Kidney (tissue), 13 donors: ENCODE measurements at regions not wholly inside any gene's neighbourhood (a gene's known extent, or its start where the extent isn't known, plus 50 kb on each side); places are given as distances from the start of the nearest gene placed in this dataset.

Source experiments
- DNase-seq, 5 donors: peaks; one replicate each; pipeline ENCODE4 v3.0.0-alpha.2; 2013 to 2020
- FAIRE-seq: peaks from 2 replicates; lab custom pipeline; 2012; peaks lifted over from hg19 to GRCh38; lab: Jason Lieb, UNC
- H3K27ac ChIP-seq, 2 donors: one replicate each; pipeline ENCODE4 v1.7.0; 2013; ENCODE audit warnings: low read depth in 2 of 2, low read length in 2 of 2, inconsistent platforms in 1 of 2
- H3K27me3 ChIP-seq: one replicate; pipeline ENCODE4 v1.7.1; 2013; ENCODE audit warnings: low read length, inconsistent platforms; ENCODE audit not compliant: control insufficient read depth, insufficient read depth
- H3K36me3 ChIP-seq, 3 donors: one replicate each; pipeline versions ENCODE4 v1.7.0 to v1.7.1; 2013; ENCODE audit warnings: low read length in 3 of 3, control low read depth in 1 of 3, inconsistent platforms in 1 of 3; ENCODE audit not compliant: insufficient read depth in 3 of 3, control insufficient read depth in 2 of 3
- H3K4me1 ChIP-seq, 3 donors: one replicate each; pipeline versions ENCODE4 v1.7.0 to v1.7.1; 2013; ENCODE audit warnings: low read length in 3 of 3, inconsistent platforms in 1 of 3, low read depth in 1 of 3; ENCODE audit not compliant: control insufficient read depth in 2 of 3, insufficient read depth in 2 of 3
- H3K4me3 ChIP-seq, 3 donors: one replicate each; pipeline versions ENCODE4 v1.7.0 to v1.8.1; 2013; ENCODE audit warnings: low read length in 3 of 3, control low read depth in 1 of 3, inconsistent platforms in 1 of 3
- H3K9ac ChIP-seq, 3 donors: one replicate each; pipeline versions ENCODE4 v1.7.0 to v1.7.1; 2013; ENCODE audit warnings: low read length in 3 of 3, control low read depth in 1 of 3, inconsistent platforms in 1 of 3
- H3K9me3 ChIP-seq, 3 donors: one replicate each; pipeline versions ENCODE4 v1.7.0 to v1.7.1; 2013; ENCODE audit warnings: low read length in 3 of 3, control low read depth in 1 of 3, inconsistent platforms in 1 of 3; ENCODE audit not compliant: control insufficient read depth in 2 of 3, insufficient read depth in 1 of 3
- CTCF ChIP-seq: IDR thresholded peaks from 3 replicates; pipeline ENCODE4 v1.5.1; 2012; ENCODE audit warnings: mild to moderate bottlenecking, moderate library complexity, borderline replicate concordance; ENCODE audit not compliant: insufficient read depth; ENCODE audit errors: extremely low read depth
- intact Hi-C: fragments of 100-400 bp; cut with DNase I; formaldehyde crosslinking; loops from one replicate; pipeline ENCODE4 v1.11.1; 2022
- donor health status: control.
- donor health status: control.
- donor health status: control.
- donor health status: control.
- donor health status: control.
- donor health status: DM: yes; HTN: yes; CAD: no.
- donor health status: Normal renal cell carcinoma (clear cell type).

DNA sequence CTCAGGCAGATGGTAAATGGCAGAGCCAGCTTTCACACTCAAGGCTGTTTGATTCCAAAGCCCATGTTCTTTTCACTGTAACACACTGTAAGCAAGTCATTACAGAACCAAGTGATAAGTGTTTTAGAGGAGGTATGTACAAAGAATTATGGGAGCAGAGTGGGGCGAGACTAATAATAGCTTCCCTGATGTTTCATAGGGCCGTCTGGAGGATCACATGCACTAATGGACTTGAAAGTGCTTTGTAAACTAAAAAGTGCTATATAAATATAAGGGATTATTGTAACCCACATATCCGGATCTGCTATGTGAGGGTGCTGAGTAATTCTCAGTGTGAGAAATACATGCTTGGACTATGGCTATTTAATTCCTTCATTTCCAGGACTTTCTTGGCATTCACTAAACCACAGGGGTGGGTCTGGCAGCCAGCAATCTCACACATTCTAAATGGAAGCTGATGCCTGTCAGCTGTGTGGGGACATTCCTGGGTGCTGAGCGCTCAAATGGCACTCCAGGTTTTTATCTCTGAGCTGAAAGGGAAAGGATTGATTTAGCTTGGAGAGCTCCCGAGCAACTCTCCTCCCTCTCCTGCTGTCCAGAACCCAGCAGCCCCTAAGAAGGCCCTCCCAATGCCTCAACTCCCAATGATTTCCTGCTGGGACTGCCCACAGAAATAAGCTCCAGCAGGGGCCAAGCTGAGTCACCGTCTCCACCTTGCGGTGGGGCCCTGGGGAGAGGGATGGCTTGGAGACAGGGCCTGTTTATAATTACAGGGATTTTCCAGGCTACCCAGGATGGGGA lies 222.8 kb downstream of the SOX11 start:
- no peaks in the 10 kb centered on the region for H3K4me1 ChIP-seq
- H3K4me3 ChIP-seq: no peak overlapping the region
- H3K27ac ChIP-seq: no peak overlapping the region
- intact Hi-C loops: no loop called here
- H3K9ac ChIP-seq: no peak overlapping the region
- H3K27me3 ChIP-seq: no peaks in the 10 kb centered on the region
- no peak for FAIRE-seq
- peaks cover 0 to 3% (median 0%) of the 10 kb centered on the region in 3 donors for H3K9me3 ChIP-seq
- H3K36me3 ChIP-seq: no peaks in the 10 kb centered on the region
- TF ChIP-seq CTCF: no peak
- peak; percentile 29 to 58 (median 36) for DNase-seq

- H3K27me3 ChIP-seq: no peaks in the 10 kb centered on the region
- no peak for TF ChIP-seq CTCF
- no peak overlapping the region for H3K4me3 ChIP-seq
- intact Hi-C loops: no loop called here
- H3K9me3 ChIP-seq: peaks cover 0 to 3% (median 0%) of the 10 kb centered on the region in 3 donors
- no peak overlapping the region for H3K27ac ChIP-seq
- H3K9ac ChIP-seq: no peak overlapping the region
- FAIRE-seq (no peak), DNase-seq (peak in 2 of 5 donors; percentile 18 to 34)
- H3K4me1 ChIP-seq: no peaks in the 10 kb centered on the region
- H3K36me3 ChIP-seq: no peaks in the 10 kb centered on the region
Measured at GRCh38 chr2:5915881-5916310, 223.7 kb downstream of the SOX11 start.

DNA sequence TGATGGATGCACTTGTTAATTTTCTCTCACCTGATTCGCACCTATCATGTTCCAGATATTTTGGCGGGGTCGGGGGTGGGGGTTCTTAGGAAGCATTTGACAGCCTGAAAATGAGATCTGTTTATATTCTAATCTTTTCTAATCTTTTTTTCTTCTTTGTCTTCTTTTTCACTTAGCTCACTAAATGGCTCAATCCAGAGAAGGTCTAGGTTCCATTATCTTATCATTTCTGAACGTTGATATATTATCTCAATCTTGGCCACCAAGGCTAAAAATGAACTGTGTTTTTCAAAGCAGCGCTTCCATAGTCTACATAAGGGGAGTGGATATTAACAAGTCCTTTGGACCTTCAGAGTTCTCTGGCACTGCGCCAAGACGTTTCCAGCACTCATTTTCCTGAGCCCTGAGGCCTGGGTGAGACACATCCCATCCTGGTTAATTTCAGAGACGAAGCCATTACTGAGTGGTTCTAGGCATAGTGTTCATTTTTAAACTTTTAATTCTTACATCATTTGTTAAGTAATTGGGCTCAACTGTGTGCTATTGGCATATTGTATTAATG lies 229.0 kb downstream of the SOX11 start:
- no peak for TF ChIP-seq CTCF
- no peaks in the 10 kb centered on the region for H3K4me1 ChIP-seq
- intact Hi-C loops: no loop called here
- H3K9ac ChIP-seq: no peak overlapping the region
- no peaks in the 10 kb centered on the region for H3K27me3 ChIP-seq
- no peaks in the 10 kb centered on the region for H3K36me3 ChIP-seq
- peaks cover 0 to 3% (median 0%) of the 10 kb centered on the region in 3 donors for H3K9me3 ChIP-seq
- no peak overlapping the region for H3K4me3 ChIP-seq
- no peak for FAIRE-seq
- no peak overlapping the region for H3K27ac ChIP-seq
- DNase-seq: peak in 1 of 5 donors; percentile 52
